Stromal cell of bone marrow (primary cell): ENCODE measurements at regions not wholly inside any gene's neighbourhood (a gene's known extent, or its start where the extent isn't known, plus 50 kb on each side); places are given as distances from the start of the nearest gene placed in this dataset.

ENCODE experiments used
- DNase-seq: peaks from one replicate; pipeline ENCODE4 v3.0.0-alpha.2; 2012; ENCODE audit warnings: low read depth

DNA sequence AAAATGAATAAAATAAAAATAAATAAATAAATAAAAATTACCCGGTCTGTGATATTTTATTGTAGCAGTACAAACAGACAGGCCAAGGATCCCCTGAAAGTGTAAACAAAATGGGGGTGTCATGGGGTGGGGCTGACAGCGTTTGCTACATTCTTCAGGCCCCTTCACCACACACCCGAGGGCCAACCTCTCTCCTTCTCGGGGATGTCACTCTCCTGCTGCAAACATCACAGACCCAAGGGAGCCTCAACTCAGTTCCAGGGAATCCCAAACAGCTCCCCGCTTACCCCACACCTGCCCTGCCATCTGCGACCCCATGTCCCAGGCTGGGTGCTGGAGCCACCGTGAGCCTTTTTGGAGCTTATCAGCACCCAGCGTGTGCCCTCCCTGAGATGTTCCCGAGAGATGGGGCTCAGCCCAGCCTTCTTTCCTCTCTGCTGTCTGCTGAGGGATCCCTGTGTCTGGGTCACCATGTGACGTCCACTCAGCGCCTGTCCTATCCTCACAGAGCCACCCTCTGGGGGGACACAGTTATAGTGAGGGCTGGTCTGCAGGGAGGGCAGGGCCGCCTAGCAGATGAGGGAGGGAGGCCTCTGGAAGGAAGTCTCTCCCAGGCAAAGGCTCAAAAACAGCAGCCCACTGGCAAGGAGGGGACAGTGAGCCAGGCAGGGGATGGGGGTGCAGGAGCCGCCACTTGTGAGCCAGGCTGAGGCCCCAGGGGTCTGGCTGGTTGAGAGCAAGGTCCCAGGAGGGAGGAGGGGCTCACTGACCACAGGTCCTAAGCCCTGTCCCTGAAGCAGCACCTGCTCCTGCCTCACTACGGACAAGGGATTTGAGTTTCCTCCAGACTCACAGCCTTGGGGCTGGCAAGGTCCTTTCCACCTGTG, 1041.6 kb downstream of the BRD1 start:
- no peak for DNase-seq

GRCh38 chr22:48784701-48785503, 1042.8 kb downstream of the BRD1 start:
- DNase-seq = no peak

GRCh38 chr22:48783821-48784266, 1043.8 kb downstream of the BRD1 start:
- DNase-seq = no peak

- DNase-seq = no peak
These were observed 1044.7 kb downstream of the BRD1 start for GRCh38 chr22:48782811-48783511.

- no peak for DNase-seq
These were observed 1045.3 kb downstream of the BRD1 start for GRCh38 chr22:48782326-48782725.

- no peak for DNase-seq
These were observed 1045.8 kb downstream of the BRD1 start for GRCh38 chr22:48781868-48782267.

DNA sequence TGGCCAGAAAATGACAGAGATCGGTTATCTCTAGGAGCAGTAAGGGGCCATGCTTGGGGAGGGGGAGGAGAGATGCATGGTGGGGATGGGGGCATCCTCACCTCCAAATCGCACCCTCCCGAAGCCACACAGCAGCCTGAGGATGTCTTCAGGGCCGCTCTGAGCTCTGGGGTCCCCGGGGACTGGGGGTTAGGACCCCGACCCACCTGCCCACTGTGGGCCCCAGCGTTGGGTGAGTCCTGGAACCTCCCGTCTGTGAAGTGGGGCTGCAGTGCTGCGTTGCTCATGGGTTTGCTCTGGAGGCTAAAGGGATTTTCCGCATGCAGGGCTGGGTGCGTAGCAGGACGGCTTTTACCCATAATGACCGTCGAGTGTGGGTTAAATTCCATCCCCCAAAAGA, 1046.3 kb downstream of the BRD1 start:
- no peak for DNase-seq

GRCh38 chr22:48780597-48781277, 1046.9 kb downstream of the BRD1 start:
- no peak for DNase-seq

GRCh38 chr22:48779661-48780596, 1047.7 kb downstream of the BRD1 start:
- no peak for DNase-seq

- no peak for DNase-seq
These were observed 1048.4 kb downstream of the BRD1 start for GRCh38 chr22:48779211-48779643.

DNA sequence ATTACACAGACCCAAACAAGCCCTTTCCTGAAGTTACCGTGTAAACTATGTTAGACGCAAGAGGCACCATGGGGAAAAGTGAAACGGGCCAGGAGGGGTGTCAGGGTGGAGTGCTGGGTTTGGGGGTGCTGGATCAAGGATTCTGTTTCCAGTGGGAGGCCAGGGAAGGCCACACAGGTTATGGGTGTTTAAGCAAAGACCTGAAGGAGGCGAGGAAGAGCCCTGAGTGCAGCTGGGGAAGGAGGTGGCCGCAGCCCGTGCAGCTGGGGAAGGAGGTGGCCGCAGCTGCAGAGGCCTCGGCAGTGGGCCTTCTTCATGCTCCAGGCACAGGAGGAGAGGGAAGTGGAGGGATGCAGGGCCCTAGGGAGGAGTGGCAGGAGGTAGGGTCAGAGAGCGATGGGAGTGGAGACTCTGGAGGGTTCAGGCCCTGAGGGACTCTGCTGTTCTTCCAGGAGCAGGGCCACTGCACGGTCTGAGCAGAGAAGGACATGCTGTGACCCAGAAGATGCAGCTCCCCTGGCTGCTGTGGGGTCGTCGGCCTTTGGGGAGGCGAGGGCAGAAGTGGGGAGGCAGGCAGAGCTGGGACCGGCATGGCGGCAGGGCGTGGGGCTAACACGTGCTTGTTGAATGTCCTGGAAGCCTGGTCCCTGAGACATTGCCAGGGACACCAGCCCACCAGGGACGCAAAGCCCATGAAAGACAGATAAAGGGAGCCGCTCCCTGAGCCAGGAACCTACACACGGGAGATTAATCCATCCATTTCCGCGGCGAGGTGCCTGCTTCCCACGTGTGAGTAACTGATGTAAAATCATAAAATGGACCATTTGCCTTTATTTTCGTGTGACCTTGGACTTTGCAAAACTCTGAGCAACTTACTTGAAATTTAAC, 1049.1 kb downstream of the BRD1 start:
- no peak for DNase-seq

DNA sequence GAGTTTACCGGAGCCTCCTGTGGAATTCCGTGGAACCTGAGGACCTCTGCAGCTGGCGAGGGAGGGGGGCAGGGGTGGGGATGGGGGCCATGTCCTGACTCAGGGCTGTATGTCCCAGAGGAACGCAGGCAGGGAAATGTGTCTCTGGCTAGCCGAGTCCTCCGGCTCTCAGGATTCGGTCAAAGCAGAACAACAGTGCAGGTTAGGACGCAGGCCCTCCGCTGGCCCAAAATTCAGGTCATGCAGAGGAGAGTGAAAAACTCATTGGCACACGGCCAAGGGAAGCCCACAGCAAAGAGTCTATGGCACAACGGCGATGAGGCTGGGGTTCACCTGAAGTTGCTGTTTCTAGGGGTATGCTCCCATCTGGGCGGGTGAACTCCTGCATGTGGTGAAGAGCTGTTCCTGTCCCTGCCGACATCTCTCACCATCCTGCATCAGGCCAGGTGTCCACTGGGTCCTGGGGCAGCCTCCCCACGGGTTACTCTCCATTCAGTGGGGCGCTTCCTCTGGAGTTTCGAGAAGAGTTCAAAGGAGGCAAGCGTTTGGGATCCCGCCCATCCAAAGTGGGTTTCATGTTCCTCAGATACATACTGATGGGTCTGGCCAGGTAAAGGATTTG, 1055.3 kb downstream of the BRD1 start:
- no peak for DNase-seq

DNA sequence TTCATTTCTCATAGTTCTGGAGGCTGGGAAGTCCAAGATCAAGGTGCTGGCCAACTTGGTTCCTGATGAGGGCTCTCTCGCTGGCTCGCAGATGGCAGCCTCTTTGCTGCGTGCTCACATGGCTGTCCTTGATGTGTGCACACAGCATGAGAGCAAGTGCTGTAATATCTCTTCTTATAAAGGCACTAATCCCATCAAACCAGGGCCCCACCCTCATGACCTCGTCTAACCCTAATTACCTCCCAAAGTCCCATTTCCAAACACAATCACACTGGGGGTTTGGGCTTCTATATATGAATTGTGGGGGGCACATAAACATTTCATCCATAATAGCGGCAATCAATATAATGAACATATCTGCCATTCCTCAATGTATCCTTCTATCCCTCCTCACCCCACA, 1062.1 kb downstream of the BRD1 start:
- DNase-seq = no peak

GRCh38 chr22:48761546-48761945, 1066.1 kb downstream of the BRD1 start:
- DNase-seq = no peak

- no peak for DNase-seq
These were observed 1066.9 kb downstream of the BRD1 start for GRCh38 chr22:48760481-48761390.

DNA sequence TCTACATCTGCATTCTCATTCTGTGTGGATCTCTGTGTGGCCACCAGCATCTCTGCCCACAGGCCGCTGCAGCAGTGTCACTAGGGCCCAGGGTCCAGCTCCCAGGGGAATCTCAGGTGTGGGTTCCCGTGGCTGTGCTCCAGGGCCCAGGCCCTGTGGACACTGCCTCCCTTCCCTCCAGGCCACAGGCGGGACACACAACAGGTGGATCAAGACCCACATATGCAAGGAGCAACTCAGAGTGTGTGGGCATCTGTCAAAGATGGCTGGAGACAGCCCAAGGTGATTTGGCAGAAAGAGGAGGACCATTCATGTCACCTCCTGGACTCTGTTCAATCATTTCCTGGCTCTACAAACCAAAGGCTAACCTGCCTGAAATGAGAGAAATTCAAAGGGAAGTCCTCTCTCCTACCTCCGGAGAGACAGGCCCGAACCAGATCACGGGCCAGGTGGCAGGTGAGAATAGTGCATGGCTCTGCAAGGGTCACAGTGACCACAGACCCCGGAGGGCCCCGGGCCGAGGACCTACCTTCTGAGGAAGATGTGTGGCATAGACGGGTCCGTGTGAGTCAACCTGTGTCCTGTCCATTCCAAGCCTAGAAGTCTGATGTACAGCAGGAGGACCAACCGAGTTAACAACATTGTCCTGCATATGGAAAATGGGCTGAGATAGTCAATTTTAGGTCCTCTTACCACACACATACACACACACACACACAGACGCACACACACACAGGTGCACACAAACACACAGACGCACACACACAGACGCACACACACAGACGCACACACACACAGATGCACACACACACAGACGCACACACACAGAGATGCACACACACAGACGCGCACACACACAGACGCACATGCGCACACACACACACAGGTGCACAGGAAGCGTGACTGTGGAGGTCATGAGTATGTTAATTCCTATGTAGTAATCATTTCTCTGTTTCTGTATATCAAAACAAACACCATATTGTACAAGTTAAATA, 1068.5 kb downstream of the BRD1 start:
- DNase-seq = no peak
